ENCODE measurements at regions not wholly inside any gene's neighbourhood (a gene's known extent, or its start where the extent isn't known, plus 50 kb on each side); places are given as distances from the start of the nearest gene placed in this dataset.

GRCh38 chr11:113551645-113552044 is 76.4 kb upstream of the DRD2 start:
- H3K36me3 Mint-ChIP-seq (ENCODE audit: low read depth) = no peaks in the 10 kb centered on the region
- no peak overlapping the region for H3K4me2 ChIP-seq
- H3K27me3 Mint-ChIP-seq (ENCODE audit: insufficient read depth, low read depth, poor library complexity) = peaks cover 5% of the 10 kb centered on the region
- ATAC-seq (no peak), DNase-seq (ENCODE audit: low spot score) (no peak)
- H3F3A ChIP-seq (replicated peaks; ENCODE audit: low read depth) = no peaks in the 10 kb centered on the region
- no peaks in the 10 kb centered on the region for H3K9me2 ChIP-seq (ENCODE audit: insufficient read depth)
- H3K4me1 ChIP-seq (ENCODE audit: insufficient read depth) = peaks cover 29% of the 10 kb centered on the region
- H3K4me1 Mint-ChIP-seq = peaks cover 36% of the 10 kb centered on the region
- TF ChIP-seq STAT1 (IDR thresholded peaks at IDR 0.05; ENCODE audit: unreplicated experiment) (no peak), JUNB (IDR thresholded peaks at IDR 0.05; ENCODE audit: unreplicated experiment) (no peak), ZNF114 (CRISPR knock-in tag; IDR thresholded peaks at IDR 0.05) (no peak), CREB1 (CRISPR knock-in tag; IDR thresholded peaks at IDR 0.05; ENCODE audit: low read depth) (no peak), EZH2phosphoT487 (IDR thresholded peaks at IDR 0.05; ENCODE audit: unreplicated experiment) (no peak), REST (IDR thresholded peaks at IDR 0.05; ENCODE audit: unreplicated experiment) (no peak), ZNF331 (CRISPR knock-in tag; IDR thresholded peaks at IDR 0.05; ENCODE audit: low read depth) (no peak), NANOG (IDR thresholded peaks at IDR 0.05; ENCODE audit: borderline replicate concordance) (no peak), EZH2 (IDR thresholded peaks at IDR 0.05; ENCODE audit: low read depth, unreplicated experiment) (no peak)
- TF ChIP-seq, protein P1, sequence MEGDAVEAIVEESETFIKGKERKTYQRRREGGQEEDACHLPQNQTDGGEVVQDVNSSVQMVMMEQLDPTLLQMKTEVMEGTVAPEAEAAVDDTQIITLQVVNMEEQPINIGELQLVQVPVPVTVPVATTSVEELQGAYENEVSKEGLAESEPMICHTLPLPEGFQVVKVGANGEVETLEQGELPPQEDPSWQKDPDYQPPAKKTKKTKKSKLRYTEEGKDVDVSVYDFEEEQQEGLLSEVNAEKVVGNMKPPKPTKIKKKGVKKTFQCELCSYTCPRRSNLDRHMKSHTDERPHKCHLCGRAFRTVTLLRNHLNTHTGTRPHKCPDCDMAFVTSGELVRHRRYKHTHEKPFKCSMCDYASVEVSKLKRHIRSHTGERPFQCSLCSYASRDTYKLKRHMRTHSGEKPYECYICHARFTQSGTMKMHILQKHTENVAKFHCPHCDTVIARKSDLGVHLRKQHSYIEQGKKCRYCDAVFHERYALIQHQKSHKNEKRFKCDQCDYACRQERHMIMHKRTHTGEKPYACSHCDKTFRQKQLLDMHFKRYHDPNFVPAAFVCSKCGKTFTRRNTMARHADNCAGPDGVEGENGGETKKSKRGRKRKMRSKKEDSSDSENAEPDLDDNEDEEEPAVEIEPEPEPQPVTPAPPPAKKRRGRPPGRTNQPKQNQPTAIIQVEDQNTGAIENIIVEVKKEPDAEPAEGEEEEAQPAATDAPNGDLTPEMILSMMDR (conservative IDR thresholded peaks at IDR 0.05; ENCODE audit: low read depth in 2 of 2) = no peak
- TF ChIP-seq, protein P2, sequence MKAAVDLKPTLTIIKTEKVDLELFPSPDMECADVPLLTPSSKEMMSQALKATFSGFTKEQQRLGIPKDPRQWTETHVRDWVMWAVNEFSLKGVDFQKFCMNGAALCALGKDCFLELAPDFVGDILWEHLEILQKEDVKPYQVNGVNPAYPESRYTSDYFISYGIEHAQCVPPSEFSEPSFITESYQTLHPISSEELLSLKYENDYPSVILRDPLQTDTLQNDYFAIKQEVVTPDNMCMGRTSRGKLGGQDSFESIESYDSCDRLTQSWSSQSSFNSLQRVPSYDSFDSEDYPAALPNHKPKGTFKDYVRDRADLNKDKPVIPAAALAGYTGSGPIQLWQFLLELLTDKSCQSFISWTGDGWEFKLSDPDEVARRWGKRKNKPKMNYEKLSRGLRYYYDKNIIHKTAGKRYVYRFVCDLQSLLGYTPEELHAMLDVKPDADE (IDR thresholded peaks at IDR 0.05) = no peak
- H3K79me2 ChIP-seq (replicated peaks; ENCODE audit: insufficient read depth) = no peaks in the 10 kb centered on the region
- H2AFZ ChIP-seq = no peak overlapping the region
- H4K20me1 ChIP-seq (replicated peaks; ENCODE audit: insufficient read depth) = no peaks in the 10 kb centered on the region
- no peak overlapping the region for H3K27ac Mint-ChIP-seq
- no peak overlapping the region for H3K4me3 Mint-ChIP-seq
- H3K9me3 Mint-ChIP-seq = no peaks in the 10 kb centered on the region; the same call in 2 of the 3 replicates
- no peaks in the 10 kb centered on the region for H3K36me3 ChIP-seq (ENCODE audit: insufficient read depth)
- H3K27me3 ChIP-seq (ENCODE audit: insufficient read depth) = no peaks in the 10 kb centered on the region
- H3K27ac ChIP-seq (ENCODE audit: low read depth) = no peak overlapping the region
- H3K4me3 ChIP-seq = no peak overlapping the region
